ENCODE measurements at regions not wholly inside any gene's neighbourhood (a gene's known extent, or its start where the extent isn't known, plus 50 kb on each side); places are given as distances from the start of the nearest gene placed in this dataset.

GRCh38 chr12:83805873-83806272 is 1106.7 kb downstream of the SLC6A15 start:
- intact Hi-C loops (cut with DNase I), result no loop called here
- no peak for ATAC-seq
- Histone ChIP-seq H3K27me3 (no peaks in the 10 kb centered on the region), H3K4me1 (no peaks in the 10 kb centered on the region), H3K4me3 (no peak overlapping the region), H3K9me3 (no peaks in the 10 kb centered on the region), H3K36me3 (no peaks in the 10 kb centered on the region), H3K27ac (no peak overlapping the region)
- 22 to 26% methylated on average over 4 of the region's 4 CpGs for WGBS, 2 donors
- no peak for DNase-seq
- no peak for FAIRE-seq
- TF ChIP-seq CTCF (IDR thresholded peaks at IDR 0.05), result no peak

DNA sequence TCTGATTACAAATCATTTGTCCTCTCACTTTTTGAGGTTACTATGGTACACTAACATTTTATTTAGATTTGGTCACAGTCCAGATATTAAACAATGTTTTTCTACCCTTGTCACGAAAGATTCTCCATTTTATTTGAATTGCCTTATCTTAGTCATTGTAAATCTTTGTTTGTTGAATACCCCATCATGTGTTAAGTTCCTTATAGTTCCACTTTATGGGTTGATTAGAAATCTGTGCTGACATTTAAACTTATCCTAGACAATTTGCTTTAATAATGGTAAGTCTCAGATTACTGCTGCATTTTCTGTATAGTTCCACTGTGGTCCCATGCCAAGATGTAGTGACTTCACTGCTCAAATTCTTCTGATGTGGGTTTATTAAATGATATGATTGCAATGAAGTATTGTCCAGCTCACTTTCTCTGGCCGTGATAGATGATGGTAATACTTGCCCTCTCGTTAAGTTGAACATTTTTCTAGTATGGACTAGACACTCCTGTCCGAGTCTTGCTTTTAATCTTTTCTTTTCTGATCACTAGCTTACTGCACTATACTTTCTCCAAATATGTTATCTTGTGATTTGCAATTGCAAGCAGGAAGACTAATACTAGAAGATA is 1107.3 kb downstream of the SLC6A15 start:
- DNase-seq, result no peak
- Histone ChIP-seq H3K9me3 (no peaks in the 10 kb centered on the region), H3K36me3 (no peaks in the 10 kb centered on the region), H3K27ac (no peak overlapping the region), H3K4me1 (no peaks in the 10 kb centered on the region), H3K27me3 (no peaks in the 10 kb centered on the region), H3K4me3 (no peak overlapping the region)
- no peak for ATAC-seq
- intact Hi-C loops (cut with DNase I), result no loop called here
- TF ChIP-seq CTCF (IDR thresholded peaks at IDR 0.05), result no peak
- no peak for FAIRE-seq
- 42 to 56% methylated on average over 4 of the region's 4 CpGs for WGBS, 2 donors

GRCh38 chr12:83801972-83802371 is 1110.6 kb downstream of the SLC6A15 start:
- FAIRE-seq, result no peak
- H3K9me3 ChIP-seq, result no peaks in the 10 kb centered on the region
- DNase-seq, result no peak
- no peaks in the 10 kb centered on the region for H3K36me3 ChIP-seq
- intact Hi-C loops (cut with DNase I), result no loop called here
- no peaks in the 10 kb centered on the region for H3K4me1 ChIP-seq
- no peaks in the 10 kb centered on the region for H3K27me3 ChIP-seq
- H3K27ac ChIP-seq, result no peak overlapping the region
- TF ChIP-seq CTCF (IDR thresholded peaks at IDR 0.05), result no peak
- ATAC-seq, result no peak
- H3K4me3 ChIP-seq, result no peak overlapping the region

GRCh38 chr12:83800022-83800421 is 1112.6 kb downstream of the SLC6A15 start:
- Histone ChIP-seq H3K4me1 (no peaks in the 10 kb centered on the region), H3K4me3 (no peak overlapping the region), H3K27ac (no peak overlapping the region), H3K27me3 (no peaks in the 10 kb centered on the region), H3K36me3 (no peaks in the 10 kb centered on the region), H3K9me3 (no peaks in the 10 kb centered on the region)
- no peak for TF ChIP-seq CTCF (IDR thresholded peaks at IDR 0.05)
- 50 to 54% methylated on average over 2 of the region's 2 CpGs for WGBS, 2 donors
- ATAC-seq (no peak), FAIRE-seq (no peak), DNase-seq (no peak)
- intact Hi-C loops (cut with DNase I), result no loop called here

DNA sequence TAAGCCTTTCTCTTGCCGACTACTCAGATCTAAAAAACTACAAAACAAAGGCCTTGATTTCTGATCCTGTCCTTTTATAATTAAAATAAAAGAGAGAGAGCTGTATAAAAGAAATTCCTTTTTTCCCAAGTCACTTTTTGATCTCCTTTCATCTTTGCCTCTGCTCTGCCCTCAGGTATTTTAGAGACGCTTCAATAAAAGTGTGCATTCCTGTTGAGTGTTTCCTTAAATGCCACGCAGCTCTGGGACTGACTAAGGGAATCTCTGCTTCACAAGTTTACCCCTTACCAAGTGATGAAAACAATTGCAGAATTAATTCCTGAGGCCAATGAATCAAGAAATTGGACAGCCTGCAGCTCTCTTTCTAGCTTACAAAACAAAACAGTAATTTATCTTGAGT is 1109.8 kb downstream of the TMTC2 start:
- Histone ChIP-seq H3K27ac (no peak overlapping the region), H3K4me3 (no peak overlapping the region), H3K27me3 (no peaks in the 10 kb centered on the region), H3K9me3 (no peaks in the 10 kb centered on the region), H3K36me3 (no peaks in the 10 kb centered on the region), H3K4me1 (no peaks in the 10 kb centered on the region)
- intact Hi-C loops (cut with DNase I), result no loop called here
- no peak for TF ChIP-seq CTCF (IDR thresholded peaks at IDR 0.05)
- FAIRE-seq (no peak), DNase-seq (no peak), ATAC-seq (no peak)
- 57 to 67% methylated on average over 3 of the region's 3 CpGs for WGBS, 2 donors

All from pancreas (tissue), 10 donors.